CD4-positive, alpha-beta T cell treated with Interleukin-2 at 100 ng/mL for 4 hours (primary cell): ENCODE measurements at regions not wholly inside any gene's neighbourhood (a gene's known extent, or its start where the extent isn't known, plus 50 kb on each side); places are given as distances from the start of the nearest gene placed in this dataset.
A peak's percentile ranks its signal among the peaks of the same experiment; 100 is the strongest.
"Not testable (repeated sequence)": the region's sequence is repeated elsewhere in the genome, so short reads cannot be mapped to it uniquely, and the experiment has no call there.

ENCODE experiments used
- DNase-seq: peaks from one replicate; pipeline ENCODE4 v3.0.0-alpha.2; 2020; ENCODE audit warnings: low spot score

DNA sequence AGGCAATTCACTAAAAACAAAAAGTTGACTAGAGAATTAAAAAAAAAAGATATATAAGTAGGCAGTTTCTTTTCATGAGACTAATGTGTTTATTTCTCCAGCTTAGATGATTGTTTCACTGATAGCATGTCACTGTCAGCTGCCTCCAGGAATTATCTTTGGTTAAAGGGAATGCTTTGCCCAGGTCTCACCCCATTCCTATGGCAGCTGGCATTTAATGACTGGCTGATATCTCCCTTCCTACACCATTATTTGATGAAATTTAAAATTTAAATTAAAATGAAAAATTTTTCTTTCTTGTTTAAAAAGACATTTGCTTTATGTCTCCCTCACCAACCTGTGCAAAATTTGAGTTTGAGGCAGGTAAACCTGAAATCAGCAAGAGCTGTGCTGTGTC, 214.5 kb upstream of the PRSS1 start:
- DNase-seq = no peak

GRCh38 chr7:142533920-142534319, 215.4 kb upstream of the PRSS1 start:
- no peak for DNase-seq

DNA sequence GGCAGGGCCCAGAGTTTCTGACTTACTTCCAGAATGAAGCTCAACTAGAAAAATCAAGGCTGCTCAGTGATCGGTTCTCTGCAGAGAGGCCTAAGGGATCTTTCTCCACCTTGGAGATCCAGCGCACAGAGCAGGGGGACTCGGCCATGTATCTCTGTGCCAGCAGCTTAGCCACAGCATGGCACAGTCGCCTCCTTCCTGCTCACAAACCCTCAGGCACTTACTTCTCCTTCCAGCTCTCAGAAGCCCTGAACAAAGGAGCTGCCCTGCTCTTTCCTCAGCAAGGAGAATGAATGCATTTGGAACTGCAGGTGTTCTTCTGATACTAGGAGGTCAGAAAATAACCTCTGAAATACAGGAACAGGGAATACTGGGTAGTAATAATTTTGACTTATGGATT, 219.7 kb upstream of the PRSS1 start:
- no peak for DNase-seq

GRCh38 chr7:142528608-142529408, 220.5 kb upstream of the PRSS1 start:
- DNase-seq = no peak

DNA sequence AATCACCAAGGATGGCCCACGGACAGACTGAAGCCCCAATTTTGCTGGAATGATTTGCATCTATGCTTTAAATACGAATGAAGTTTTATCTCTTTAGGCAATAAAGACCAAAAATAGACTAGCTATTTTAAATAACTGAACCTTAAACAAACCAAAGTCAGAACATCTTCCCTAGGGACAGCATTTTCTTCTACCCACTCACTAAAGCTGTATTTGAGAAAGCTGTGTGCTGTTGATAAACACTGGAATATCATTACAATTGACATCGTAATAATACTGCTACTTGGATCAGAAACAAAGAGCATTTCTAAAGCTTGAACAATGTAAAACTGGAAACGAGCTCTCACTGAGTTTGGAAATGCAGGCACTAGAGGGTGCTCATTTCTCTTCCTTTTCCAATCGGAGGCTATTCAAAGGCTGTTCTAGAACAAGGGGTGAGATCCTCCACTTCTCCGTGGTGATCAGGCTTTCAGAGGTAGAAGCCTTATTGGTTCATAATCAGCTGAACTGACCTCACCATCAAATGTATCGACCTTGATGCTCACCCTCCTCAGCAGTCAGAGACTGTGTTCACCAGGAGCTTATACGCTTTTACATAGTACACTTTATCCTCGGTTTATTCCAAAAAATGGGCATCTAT, 225.3 kb upstream of the PRSS1 start:
- no peak for DNase-seq

DNA sequence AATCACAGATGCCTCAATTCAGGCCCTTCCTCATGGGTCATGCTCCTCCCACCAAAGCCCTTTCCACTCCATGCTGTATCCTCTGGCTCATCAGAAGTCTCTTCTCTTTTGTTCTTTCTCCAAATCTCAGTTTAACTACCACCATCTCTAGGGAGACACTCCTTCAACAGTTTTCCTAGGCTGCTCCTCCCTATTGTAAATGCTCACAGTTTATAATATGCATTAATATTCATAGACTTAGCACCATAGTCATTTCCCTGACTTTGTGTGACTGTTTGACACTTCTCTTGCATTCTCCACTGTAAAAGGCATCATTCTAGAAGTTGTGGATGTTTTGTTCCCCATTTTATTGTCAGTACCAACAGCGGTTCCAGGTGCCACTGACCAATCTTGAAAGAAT, 226.5 kb upstream of the PRSS1 start:
- no peak for DNase-seq

DNA sequence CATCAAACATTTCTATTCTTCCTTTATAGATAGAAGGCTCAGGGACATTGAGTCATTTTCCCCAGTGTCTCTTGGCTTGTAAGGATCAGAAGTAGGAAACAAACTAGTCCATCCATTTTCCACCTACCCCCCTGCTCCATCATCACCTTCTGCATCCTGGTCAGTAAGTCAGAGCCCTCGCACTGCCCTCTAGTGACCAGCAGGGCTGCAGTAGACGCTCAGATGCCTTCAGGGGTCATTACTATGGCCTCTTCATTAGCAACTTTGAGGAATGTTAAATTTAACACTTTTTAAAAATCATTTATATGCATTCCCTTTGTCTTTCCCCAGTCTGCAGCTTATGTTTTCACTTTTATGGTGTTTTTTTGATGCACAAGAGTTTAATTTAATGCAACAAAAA, 228.4 kb upstream of the PRSS1 start:
- not testable (repeated sequence) for DNase-seq

- DNase-seq = not testable (repeated sequence)
Observed at GRCh38 chr7:142520455-142520854, 228.8 kb upstream of the PRSS1 start.

DNA sequence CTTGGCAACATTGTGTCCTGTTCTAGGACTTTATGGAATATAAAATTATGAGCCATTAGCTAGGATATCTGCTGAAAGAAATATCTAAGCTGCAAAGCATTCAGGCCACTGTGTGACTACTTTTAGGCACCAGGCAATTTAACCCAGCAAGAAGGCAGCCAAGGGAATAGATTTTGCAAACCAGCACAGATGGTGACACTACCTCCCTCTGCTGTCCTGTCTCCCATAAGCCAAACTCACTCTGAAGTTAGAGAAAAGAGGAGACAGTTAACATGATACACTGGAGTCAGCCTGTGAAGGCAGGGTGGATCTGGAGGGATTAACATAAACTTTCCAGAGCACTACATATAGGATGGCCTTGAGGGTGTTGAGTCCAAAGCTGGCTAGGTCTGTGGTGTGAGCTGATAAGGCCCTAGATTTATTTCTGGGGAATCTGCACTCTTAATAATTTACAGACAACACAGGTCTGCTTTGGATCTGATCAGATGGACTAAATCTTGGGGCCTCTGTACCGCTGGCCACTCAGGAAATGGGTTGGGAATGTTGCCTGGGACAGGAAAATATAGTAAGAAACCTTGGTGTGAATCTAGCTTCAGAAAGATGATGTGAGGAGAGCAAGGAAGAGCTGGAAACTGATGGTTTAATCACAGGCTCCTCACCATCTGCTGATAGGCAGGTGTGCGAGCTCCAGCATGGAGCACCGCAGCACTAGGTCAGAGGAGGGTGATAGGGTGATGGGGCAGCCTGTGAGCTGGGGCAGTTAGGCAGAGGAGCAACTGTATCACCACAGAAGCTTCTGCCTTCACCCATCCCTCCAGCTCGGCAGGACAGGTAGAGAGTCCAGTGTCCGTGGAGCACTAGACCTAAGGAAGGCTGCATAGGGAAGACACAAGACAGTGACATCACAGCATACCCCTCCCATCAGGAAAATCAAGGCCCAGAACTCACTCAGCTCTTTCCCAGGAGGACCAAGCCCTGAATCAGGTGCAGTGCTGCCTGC, 229.9 kb upstream of the PRSS1 start:
- DNase-seq = no peak

DNA sequence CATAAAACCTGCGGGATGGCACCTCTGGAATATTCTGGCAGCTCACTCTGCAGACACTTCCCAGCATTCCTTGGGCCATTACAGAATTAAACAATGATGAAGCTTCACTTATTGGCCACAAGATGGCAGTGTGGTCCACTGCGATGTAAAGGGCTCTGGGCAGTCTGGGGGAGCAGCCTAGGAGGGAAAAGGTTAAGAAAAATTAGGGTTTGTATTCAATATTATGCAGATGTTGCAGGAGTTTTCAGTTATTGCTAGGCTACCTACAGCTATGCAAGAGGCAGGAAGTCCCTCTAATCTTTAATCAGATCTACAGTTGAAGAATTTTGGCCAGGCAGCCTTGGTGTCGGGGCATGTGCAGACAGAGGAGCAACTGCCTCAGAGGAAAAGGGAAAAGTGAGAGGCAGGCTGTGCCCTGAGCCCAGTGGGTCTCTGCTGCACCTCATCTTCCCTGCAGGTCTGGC, 233.2 kb upstream of the PRSS1 start:
- DNase-seq = peak; percentile 54

GRCh38 chr7:142514716-142515115, 234.6 kb upstream of the PRSS1 start:
- not testable (repeated sequence) for DNase-seq

- no peak for DNase-seq
Observed at GRCh38 chr7:142513178-142513955, 235.9 kb upstream of the PRSS1 start.

GRCh38 chr7:142511801-142512200, 237.5 kb upstream of the PRSS1 start:
- no peak for DNase-seq

- DNase-seq = no peak
Observed at GRCh38 chr7:142511374-142511773, 237.9 kb upstream of the PRSS1 start.

GRCh38 chr7:142509235-142509634, 240.0 kb upstream of the PRSS1 start:
- not testable (repeated sequence) for DNase-seq

DNA sequence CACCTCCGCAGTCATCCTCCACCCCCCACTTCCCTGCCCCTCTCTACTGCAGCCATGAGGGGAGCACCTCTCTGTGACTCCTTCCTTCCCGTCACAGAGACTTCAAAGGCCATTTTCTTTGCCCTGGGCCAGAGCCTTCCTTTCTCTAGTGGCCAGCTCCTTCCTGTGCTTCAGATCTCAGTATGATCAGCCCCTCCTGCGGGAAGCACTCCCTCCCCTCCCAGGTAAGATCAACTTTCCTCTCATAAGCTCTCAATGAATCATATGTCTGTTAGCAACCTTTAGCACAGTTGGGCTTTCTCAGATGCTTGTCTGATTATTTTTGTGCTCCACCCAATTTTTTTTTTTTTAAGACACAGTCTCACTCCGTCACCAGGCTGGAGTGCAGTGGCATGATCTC, 241.0 kb upstream of the PRSS1 start:
- peak; percentile 39 for DNase-seq

GRCh38 chr7:142507799-142508198, 241.5 kb upstream of the PRSS1 start:
- no peak for DNase-seq

- DNase-seq = not testable (repeated sequence)
Observed at GRCh38 chr7:142507066-142507465, 242.2 kb upstream of the PRSS1 start.

DNA sequence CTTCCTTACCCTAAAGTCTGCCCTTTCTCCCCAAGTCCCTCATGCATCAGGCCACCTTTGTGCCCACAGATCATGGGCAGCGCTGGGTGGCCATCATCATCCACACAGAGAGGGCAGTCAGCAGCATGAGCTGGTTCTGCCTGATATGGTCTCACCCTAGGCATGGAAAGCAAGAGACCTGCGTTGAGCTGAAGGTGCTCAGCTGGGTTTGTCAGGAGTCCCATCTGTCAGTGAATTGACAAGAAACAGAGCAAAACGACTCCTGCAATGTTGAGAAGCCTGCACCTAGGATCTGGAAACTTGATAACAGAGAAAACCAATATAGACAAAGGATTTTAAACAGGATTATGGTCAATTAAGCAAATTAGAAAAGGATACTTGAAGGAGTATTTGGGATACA, 242.7 kb upstream of the PRSS1 start:
- DNase-seq = no peak

- not testable (repeated sequence) for DNase-seq
Observed at GRCh38 chr7:142503949-142504348, 245.3 kb upstream of the PRSS1 start.

GRCh38 chr7:142503036-142503435, 245.2 kb upstream of the PRSS58 start:
- DNase-seq = no peak

DNA sequence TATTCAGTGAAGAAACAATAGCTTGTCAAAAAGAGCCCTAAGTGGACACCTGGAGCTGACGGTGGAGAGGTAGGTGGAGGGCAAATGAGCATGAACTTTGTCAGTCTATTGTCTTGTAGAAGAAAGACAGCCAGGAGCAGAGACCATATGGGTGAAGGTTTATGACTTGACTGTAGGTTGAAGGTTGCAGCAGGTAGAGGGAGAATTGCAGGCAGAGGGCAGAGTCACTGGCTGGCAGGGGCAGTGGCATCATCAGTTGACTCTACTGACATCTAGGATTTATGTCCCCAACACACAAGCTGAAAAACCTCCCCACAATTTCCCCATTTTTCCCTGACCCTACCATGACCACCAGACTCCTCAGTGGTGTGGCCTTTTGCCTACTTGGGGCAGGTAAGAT, 243.6 kb upstream of the PRSS58 start:
- no peak for DNase-seq
